Hematopoietic multipotent progenitor cell treated with erythropoietin and hydrocortisone succinate and interleukin-3 and kit ligand, for 15 days (in vitro differentiated cells): ENCODE measurements at regions not wholly inside any gene's neighbourhood (a gene's known extent, or its start where the extent isn't known, plus 50 kb on each side); places are given as distances from the start of the nearest gene placed in this dataset.
"Not testable (repeated sequence)": the region's sequence is repeated elsewhere in the genome, so short reads cannot be mapped to it uniquely, and the experiment has no call there.

Experiments
- DNase-seq: peaks from one replicate; pipeline ENCODE4 v3.0.0-alpha.2; 2015; ENCODE audit warnings: low spot score

DNA sequence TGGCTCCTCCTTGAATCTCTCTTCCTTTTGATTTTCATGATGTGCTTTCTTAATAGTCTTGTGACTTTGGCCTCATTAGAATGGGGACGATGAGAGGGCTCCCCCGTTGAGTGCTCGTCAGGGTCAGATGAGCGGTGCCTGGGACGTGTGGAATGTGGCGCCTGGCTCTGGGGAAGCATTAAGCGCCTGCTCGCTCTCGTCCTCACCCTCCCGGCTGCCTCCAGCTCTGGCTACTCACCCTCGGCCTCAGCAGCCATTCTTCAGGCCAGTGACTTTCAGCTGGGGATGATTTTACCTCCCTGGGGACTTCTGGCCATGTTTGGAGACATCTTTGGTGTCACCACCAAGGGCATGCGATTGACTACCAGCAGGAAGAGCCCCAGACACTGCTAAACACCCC lies 69.7 kb downstream of the RPS6KA4 start:
- DNase-seq = no peak

DNA sequence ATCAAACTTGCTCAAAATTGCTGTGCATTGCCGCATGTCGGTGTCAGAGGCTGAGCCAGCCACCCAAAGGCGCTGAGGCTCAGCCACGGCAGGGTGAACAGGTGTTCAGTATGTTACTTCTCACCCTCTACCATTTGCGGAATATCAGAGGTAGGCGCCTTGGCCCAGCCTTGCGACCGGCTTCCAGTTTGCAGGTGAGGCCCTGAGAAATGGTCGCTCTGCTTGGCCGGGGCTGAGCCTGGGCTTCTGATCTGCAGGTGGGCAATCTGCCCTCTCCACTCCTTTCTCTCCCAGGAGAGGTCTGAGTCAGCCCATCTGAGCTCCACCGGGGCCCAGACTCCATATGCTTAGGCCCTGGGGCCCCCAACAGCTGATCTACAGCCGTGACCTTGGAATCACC lies 71.0 kb downstream of the RPS6KA4 start:
- DNase-seq = no peak

DNA sequence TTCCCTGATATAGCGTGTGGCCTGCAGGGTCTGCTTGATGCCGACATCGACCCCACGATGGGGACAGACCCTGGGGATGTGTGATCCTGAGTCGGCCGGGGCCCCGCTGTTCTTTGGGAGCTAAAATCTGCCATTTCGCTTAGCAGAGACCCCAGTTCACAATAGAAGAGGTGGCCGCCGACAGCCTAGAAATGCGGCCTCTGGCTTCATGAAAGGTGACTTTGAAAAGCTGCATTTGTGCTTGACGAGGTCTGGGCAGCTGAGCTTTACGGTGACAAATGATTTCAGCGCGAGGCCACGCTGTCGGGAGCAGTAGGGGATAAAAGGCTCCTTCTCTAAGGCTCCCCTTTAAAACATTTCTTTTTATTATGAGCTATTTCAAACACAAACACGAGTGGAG lies 71.7 kb downstream of the RPS6KA4 start:
- DNase-seq = no peak

DNA sequence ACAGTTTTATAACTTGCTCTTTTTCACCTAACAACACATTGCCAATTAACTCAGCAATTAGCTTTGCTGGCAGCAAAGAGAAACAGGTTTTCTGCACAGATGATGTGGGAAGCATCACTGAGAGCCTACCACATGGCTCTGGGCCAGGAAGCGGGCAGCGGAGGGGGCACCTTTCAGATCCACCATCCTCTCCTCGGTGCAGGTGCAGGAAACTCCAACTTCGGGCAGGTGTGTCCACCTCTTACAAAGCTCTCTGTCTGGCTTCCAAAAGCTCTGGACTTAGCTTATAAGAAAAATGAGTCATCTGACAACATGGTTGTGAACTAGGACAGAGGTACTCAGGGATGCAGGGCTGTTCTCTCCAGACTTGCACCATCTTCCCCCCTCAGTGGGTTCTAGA lies 77.0 kb downstream of the RPS6KA4 start:
- DNase-seq = no peak

DNA sequence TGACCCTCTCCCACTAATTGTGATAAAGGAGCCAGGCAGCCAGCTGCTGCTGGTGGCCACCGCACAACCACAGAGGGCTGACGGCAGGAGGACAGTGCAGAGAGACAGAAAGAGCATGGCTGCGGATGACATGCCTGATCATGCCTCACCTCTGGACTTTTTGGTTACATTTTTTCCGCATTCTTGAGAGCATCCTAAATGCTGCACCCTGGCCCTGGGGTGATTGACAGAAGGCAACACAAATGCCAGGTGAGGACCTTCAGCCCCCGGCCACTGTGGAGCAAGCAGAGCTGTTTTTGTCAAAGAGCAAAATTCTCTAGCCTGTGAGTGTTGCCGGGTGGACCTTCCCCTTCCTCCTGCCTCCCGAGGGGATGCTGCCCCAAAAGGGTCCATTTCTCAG lies 78.5 kb downstream of the RPS6KA4 start:
- no peak for DNase-seq

DNA sequence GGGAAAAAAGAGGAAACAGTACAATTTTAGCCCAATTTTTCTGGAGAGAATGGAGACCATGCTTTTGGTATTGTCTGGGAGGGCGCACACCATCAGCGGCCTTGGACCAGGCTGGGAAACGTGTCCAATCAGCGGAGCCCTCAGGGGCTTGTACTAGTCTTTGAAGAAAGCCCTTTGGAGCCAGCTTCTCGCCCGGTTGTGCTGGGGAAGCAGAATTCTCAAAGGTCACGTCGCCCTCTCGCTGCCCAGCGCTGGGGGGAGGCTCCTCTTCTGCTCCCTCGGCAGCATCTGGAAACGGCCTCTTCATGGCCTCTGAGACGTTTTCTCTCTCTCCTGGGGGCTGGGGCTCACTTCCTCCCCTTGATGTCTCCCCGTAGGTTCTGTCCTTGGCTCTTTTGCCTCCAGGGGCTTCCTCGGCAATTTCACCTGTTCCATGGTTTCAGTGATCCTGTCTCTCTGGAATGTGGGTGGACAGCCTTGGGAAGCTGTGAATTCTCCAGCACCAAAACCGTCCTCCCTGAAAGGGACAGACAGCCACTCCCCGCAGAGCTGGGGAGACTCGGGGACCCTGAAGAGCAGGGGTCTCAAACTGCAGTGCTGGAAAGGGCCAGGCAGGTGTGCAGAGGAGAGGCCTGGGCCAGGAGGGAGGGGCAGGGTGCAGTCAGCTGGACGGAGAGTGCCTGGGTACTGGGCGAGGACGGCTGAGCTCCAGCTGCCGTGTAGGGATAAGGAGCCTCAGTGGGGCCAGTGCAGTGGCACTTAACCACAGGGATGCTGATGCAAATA lies 80.2 kb downstream of the RPS6KA4 start:
- no peak for DNase-seq

DNA sequence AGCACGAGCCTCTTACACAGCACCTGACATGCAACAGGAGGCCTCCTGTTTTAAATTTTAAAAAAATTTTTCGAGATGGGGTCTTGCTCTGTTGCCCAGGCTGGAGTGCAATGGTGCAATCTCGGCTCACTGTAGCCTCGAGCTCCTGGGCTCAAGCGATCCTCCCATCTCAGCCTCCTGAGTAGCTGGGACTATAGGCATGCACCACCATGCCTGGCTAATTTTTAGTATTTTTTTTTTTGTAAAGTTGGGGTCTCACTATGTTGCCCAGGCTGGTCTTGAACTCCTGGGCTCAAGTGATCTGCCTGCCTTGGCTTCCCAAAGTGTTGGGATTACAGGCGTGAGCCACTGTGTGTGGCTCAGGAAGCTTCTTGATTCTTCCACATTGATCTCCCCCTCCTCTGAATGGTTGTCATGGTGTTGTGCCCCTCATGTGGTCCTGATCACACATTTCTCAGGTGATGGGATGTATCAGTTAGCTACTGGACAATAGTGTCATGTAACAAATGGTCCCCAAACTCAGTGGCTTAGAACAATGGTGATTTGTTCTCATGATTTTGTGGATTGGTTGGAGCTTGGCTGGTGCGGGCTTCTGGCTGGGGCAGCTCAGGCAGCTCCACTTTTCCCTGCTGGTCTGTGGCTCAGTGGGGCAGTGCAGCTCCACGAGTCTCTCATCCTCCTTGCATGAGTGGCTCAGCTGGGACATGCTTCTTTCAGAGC lies 81.0 kb downstream of the RPS6KA4 start:
- not testable (repeated sequence) for DNase-seq

DNA sequence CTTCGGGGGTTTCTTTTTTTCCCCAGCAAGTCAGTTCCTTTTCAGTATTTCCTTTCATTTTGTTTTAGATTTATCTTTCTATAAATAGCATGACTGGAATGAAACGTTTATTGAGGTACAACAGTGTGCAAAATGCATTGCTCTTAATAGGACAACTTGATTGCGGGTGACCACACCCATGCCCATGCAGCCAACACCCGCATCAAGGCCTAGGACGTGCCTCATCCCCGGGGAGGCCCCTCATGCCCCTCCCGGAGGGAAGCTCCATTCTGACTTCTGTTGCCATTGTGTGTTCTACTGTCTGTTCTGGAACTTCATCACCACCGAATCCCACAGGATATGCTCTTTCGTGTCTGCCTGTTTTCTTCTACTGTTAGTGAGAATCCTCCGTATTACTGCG lies 82.2 kb downstream of the RPS6KA4 start:
- no peak for DNase-seq

DNA sequence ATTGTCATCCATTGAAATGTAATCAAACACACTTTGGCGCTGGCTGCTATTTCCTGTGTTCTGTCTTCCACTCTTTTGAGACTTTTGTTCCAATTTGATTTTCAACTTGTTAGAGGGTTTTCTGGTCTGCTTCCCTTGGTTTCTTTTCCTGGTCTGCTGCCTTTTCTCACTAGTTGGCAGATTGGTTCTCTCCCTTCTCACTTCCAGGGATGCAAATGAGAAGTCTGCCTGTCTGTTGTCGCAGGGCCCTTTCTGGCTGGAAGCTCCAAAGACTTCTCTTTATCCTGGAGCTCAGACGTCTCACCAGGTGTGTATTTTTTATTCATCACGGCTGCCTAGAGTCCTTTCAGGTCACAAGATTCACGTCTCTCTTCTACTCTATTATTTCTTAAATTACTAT lies 84.0 kb downstream of the RPS6KA4 start:
- DNase-seq = no peak

DNA sequence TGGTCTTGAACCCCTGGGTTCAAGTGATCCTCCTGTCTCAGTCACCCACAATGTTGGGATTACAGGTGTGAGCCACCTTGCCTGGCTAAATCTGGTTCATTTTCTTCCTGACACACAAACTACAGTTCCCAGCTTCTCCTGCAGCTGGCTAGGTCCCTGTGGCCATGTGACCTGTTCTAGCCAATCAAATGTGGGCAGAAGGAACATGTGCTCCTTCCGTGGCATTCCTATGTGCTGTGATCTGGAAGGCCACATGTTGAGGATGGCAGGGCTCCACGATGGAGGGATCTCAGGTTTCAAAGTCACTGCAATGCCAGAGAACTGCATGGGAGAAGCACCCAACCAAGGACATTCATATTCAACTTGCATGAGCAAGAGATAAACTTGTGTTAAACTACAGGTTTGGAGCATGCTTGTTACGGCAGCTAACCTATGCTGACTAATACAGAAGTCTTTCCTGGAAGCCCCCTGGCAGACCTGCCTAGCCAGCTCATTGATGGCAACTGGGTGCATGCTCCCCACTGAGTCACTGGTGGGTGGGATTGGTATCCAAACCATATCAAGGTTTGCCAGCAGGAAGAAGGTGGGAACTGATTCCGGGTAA lies 86.0 kb downstream of the RPS6KA4 start:
- no peak for DNase-seq

DNA sequence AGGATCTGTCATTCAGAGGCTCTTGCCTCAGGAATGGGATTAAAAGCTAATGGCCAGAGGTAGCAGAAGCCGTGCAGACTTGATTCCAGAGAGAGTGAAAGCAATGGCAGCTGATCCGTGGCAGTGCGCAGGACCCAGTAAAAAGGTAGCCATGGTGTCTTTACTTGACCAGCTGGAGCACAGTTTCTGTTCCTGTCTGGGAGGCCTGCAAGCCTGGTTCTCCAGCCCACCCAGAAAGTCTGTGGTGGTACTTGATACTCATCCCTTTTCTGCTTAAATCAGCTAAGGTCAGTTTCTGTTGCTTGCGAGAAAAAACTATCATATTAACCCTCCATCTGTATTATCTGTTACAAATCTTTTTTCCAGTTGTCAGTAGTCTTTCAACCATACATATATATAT lies 86.7 kb downstream of the RPS6KA4 start:
- no peak for DNase-seq

DNA sequence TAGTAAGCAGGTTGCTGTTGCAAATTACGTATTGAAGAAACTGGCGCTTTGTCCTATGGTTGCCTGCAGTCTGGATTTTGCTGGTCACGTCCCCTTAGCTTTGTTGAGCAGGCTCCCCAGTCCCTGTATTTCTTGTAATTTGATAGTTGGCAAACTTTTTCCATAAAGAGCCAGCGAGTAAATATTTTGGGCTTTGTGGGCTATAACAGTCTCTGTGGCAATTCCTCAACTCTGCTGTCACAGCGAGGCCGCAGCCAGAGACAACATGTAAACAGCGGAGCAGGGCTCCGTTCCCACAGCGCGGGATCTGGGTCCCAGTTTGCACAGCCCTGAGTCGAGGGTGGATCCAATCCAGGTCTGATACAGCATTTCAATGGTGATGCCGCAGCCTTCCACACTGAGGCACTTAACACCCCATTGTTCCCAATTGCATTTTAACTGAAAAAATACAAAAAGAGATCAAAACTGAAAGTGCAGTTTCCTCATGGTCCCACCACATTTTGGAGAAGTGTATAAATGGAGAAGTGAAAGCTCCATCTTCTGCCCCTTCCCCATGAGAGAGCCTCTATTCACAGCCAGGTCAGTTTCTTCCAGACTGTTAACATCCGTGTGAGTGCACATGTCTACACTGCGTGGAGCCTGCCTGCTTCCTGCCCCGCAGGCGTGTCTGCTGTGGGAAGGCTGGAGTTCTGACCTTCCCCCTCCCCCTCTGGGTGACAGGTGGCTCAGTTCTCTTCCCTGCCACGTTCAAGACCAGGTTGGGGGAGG lies 89.1 kb downstream of the RPS6KA4 start:
- no peak for DNase-seq

DNA sequence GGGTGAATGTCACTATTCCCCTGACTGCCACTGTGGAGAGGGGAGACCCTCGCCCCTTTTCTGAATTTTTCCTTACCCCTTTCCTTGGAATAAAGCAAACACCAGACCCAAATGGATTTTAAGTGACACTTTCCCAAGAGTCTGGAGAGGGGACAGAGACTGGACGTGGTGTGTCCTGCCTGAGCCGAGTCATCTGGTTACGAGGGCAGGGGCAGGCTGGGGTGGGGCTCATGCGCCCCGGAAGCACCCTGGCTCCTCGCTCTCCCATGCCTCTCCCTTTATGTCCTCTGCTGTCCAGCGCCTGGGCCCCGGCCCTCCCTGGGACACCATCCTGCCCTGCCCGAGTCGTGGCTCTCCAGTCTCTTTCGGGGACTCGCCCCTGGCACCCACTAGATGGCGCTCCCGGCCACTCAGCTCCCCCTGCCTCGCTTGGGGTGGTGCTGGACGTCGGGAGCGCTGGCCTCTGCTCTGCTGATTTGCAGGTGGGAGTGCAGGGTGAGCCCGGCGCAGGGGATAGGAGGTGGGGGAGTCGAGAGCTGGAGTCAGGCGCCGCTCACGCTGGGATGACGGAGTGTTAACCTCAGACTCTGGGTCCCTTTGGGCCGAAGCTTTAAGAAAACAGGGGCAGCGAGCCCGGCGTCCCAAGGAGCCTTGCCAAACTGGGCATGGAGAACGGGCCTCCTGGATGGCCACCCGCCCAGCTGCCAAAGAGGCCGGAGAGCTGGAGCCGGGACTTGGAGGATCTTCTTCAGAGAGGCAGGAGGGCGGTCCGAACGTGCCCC lies 89.8 kb downstream of the RPS6KA4 start:
- peak; percentile 63 for DNase-seq

DNA sequence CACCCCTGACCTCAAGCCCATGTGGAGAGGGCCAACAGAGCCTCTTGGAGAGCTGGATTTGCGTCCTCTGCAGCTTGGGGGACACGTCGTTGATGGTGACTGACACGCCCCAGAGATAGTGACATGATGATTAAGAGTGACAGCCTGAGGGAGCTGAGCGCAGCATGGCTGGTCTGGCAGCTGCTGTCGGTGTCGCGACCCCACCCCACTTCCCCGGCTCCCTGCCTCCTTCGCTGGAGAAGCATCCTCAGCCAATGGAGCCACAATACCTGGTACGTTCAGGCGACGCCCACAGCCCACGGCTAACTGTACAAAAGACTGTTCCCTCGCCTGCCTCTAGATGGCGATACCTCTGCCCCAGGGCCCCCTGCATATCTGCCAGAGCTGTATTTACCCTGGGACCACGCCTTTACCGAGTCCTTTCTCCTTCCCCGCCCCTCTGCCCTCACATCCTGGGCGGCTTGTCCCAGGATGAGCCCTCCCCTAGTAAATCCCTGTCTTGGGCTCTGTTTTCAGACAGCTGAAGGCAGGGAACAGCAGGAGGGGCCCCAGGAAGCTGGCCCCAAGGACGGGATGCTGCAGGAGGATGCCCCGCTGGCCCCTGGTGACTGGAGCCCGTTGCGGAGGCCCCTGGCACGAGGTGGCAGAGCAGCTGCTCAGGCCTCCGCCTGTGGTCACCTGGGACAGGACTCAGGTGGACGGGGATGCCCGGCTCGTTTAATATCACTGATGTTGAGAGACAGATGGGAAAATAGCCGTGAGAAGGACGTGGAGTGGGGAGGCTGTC lies 90.6 kb downstream of the RPS6KA4 start:
- peak; percentile 67 for DNase-seq

DNA sequence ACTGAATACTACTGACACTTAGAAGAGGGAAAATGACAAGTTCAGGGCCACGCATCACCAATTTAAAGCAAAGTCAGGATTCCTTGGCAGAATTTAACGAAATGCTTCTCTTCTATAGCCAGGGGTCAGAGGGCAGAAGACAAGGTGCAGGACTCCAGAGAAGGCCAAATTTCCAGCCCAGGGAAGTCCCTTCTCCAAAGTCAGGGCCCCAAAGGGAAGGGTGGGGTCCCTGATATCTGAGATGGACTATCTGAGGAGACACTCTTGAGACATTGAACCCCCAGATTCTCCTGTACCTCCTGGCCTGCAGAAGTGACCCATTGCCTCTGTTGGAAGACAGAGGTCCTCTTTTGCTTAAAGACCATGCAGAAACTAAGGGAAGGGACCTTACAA lies 91.2 kb downstream of the RPS6KA4 start:
- no peak for DNase-seq

DNA sequence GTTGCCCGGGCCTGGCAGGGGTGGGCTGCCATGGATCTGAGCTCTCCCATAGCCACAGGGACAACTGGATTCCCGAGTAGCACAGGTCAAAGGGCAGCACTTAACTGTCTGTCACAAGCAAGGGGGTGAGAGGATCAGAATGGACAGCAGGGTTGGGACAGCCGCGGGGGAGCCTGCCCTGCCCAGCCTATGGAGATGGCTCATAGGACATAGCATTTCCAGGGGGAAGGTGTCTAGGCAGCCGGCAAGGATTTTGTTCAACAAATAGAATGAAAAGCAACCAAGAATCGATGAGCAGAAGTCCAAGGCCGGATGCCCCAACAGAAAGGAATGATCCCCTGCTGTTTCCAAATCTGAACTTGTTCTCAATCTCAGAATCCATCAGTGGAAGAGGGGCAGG lies 92.9 kb downstream of the RPS6KA4 start:
- no peak for DNase-seq

DNA sequence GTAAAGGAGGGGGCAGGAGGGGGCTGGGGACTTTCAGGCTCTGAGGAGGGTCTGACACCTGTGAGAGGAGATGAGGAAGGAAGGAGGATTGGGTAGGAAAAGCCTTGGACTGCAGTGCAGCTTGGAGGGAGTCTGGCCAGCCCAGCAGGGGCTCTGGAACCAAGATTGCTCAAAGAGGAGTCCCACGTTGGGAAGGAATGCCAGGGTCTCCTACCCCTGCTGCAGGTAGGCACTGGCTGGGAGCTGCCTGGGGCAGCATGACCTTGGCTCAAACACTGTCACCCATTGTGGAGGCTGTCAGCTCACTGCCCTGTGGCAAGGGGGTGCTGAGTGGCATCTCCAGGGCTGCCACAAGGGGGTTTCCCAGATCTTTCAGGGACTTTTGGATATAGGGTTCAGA lies 94.5 kb downstream of the RPS6KA4 start:
- DNase-seq = no peak

DNA sequence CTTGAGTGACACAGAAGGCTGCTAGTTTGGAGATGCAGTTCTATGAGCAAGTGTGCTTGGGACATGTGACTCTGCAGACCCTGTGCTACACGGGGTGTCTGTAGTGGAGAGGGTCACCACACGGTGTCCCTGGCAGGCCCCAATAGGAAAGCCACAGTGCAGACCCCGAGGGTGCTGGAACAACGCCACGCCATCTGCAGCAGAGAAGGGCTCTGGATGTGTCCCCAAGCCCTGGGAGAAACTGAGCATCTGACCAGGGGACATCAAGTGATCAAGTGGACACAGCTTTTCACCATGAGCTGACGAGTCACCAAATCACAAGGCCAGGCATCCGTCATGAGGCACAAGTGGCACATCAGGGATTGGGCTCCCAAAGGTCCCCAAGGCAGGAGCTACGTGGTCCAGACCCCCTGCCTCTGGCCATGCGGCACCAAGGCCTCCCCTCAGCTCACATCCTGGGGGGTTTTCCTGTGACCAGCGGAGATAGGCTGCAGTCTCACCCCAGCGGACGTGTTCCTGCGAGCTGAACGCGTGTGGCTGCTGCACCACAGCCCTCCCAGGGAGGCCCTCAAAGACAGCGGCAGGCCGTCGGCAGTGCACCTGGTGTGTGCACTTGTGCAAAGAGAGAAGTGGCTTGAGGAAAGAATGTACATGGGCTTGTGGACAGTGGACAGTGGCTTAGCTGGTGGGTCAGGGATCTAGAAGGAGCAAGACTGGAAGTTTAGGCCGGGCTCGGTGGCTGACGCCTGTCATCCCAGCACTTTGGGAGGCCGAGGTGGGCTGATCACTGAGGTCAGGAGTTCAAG lies 96.7 kb downstream of the RPS6KA4 start:
- DNase-seq = no peak

DNA sequence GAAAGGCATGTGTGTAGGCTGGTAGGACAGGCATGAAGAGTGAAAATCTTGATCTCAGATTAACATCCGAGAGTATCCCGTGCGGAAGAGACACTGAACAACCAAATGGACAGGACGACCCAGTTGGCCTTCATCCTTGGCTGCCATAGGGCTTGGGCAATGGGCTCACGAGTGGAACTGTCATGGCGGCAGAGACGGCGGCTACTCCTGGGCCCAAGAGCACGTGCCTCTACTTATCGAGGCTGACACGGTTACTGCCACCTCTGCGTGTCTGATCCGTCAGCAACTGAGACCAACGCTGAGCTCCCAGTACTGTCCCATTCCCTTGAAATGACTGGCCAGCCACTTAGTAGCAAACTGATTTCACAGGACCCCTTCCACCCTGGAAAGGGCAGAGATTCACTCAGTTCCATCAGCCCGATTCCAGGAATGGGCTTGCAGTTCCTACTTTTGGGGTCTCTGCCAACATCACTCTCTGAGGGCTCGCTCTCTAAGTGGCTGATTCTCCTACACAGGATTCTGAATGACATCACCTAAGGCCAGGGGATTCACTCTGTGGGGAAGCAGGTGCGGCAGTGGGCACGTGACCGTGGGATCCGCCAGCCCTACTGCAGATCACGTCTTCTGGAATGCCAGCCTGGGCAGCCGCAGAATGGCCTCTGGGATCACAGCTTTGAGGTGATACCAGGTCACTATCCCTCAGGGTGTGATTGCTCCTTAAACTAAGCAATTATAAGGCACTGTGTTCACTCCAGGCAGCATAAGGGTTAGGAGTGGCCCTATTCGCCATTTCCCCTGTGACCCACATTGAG lies 97.8 kb downstream of the RPS6KA4 start:
- no peak for DNase-seq
